ENCODE measurements at regions not wholly inside any gene's neighbourhood (a gene's known extent, or its start where the extent isn't known, plus 50 kb on each side); places are given as distances from the start of the nearest gene placed in this dataset.

- FAIRE-seq, result no peak
Observed at GRCh38 chr18:64208516-64208915, 59.6 kb upstream of the LINC00305 start.

DNA sequence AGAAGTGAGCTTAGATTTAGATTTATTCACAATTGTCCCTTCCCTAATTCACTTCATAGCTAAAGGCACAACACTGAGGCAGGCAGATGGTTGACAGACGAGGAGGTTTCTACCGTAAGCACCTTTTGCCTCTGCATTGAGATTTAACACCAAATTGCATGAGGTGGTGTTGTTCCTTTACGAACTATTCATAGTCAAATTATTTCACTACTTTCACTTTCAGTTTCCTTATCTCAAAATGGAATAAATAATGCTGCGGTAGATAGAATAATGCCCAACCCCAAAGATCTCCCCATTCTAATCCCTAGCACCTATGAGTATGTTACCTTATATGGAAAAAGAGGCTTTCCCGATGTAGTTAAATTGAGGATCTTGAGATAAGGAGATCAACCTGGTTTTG, 58.9 kb upstream of the LINC00305 start:
- FAIRE-seq, result no peak

- FAIRE-seq, result no peak
Observed at GRCh38 chr18:64203295-64203694, 54.4 kb upstream of the LINC00305 start.

GRCh38 chr18:64202863-64203262, 54.0 kb upstream of the LINC00305 start:
- FAIRE-seq, result no peak

- no peak for FAIRE-seq
Observed at GRCh38 chr18:64202210-64202836, 53.4 kb upstream of the LINC00305 start.

GRCh38 chr18:64201781-64202180, 52.9 kb upstream of the LINC00305 start:
- no peak for FAIRE-seq

- no peak for FAIRE-seq
Observed at GRCh38 chr18:64199581-64199980, 50.7 kb upstream of the LINC00305 start.
